Stimulated activated naive CD4-positive, alpha-beta T cell (primary cell): ENCODE measurements at regions not wholly inside any gene's neighbourhood (a gene's known extent, or its start where the extent isn't known, plus 50 kb on each side); places are given as distances from the start of the nearest gene placed in this dataset.
A peak's percentile ranks its signal among the peaks of the same experiment; 100 is the strongest.
"Not testable (repeated sequence)": the region's sequence is repeated elsewhere in the genome, so short reads cannot be mapped to it uniquely, and the experiment has no call there.

ENCODE experiments used
- DNase-seq, 6 experiments: peaks; one replicate each; lab custom pipeline; 2025; lab: John Stamatoyannopoulos, UW

DNA sequence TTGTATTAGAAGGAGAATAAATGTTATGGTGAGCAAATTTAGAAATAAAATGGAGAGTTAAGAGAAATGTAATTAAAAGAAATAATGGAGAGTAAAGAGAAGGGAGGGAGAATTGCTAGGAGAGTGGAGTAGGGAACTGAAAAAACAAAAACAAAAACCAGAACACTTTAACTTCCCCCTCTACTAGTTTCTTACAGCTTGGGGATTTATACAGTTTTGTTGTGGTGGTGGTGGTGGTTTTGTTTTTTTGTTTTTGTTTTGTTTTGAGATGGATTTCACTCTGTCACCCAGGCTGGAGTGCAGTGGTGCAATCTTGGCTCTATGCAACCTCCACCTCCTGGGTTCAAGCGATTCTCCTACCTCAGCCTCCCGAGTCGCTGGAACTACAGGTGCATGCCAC, 322.4 kb downstream of the TMEM167A start:
- no peak for DNase-seq

- no peak for DNase-seq
These were observed 323.0 kb downstream of the TMEM167A start for GRCh38 chr5:82754036-82754746.

GRCh38 chr5:82753374-82753773, 323.8 kb downstream of the TMEM167A start:
- DNase-seq, result no peak

DNA sequence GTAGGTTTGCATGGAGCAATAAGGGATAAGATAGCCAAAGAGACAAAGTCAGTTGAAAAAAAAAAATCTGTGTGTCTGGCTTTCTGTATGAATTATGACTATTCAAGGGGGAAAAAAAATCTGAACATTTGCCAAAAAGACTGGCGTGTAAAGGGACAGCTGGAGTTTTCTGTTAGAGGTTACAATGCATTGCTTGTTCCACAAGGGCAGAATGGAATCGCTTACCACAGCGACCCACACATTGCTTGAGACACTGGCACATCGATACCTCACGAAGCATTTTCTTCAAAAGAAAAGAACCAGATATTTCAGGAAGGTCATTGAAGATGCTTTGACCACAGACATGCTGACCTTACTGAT, 327.8 kb downstream of the TMEM167A start:
- DNase-seq, result no peak

DNA sequence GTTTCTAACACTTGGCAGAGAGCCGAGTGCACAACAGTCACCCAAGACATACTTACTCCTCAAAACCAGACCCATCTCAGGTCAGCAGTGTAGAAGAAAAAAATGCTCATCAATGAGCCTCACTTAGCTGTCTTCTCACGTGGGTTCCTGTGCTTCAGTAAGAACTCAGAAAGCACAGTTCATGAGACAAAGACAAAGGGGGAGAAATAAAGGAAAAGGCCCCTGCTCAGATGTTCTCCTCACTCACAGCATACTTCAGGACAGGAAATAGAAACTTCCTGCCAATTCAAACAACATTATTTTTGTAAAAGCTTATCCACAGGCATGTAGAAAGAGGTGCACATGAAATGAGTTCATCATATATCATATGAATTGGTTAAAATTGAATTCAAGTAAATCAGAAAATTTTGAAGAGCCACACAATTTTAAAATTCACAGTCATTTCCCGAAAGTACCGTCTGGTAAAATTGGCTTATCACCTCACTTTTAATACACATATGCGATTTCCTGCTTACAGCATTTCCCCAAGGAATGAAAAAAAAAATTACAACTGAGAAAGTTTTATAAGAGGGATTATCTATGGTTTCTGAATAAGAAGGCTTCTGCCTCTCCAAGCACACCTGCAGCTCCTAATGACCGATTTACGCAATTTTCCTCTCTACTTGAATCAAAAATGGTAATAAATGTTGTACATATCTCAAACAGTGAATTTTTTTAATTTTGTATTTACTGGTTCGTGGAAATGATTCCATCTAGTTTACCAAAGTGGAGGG, 328.3 kb downstream of the TMEM167A start:
- peak in 1 of 6 experiments; percentile 7 for DNase-seq

DNA sequence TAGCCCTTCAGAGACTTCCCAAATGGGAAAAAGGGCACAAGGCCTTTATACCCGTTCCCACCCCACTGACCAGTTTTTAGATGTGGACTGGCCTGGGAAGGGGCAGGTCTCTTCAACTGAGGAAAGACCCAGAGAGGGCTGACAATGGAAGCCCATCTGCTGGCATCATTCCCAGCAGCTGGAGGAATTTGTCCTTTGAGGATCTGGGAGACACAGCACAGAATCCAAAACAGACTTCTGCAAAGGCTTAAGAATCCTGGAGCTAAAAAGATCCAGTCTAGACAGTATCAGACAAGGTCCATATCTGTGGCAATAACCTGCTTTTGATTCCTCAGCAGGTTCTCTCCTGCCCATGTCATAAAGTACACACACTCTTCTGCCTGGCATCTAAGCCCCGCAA, 329.2 kb downstream of the TMEM167A start:
- DNase-seq, result no peak

DNA sequence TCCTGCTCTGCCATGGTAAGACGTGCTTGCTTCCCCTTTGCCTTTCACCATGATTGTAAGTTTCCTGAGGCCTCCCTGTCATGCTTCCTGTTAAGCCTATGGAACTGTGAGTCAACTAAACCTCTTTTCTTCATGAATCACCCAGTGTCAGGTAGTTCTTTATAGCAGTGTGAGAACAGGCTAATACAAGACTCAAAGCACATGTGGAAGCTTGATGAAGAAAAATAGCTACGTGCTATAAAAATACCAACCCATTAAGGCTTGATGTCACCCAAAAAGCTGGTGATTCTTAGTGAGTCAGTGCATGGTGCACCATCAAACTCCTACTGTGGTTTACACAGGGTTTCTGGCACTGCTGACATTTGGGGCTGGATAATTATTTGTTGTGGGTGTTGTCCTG, 332.2 kb downstream of the TMEM167A start:
- DNase-seq, result no peak

- no peak for DNase-seq
These were observed 338.4 kb downstream of the TMEM167A start for GRCh38 chr5:82738681-82739269.

DNA sequence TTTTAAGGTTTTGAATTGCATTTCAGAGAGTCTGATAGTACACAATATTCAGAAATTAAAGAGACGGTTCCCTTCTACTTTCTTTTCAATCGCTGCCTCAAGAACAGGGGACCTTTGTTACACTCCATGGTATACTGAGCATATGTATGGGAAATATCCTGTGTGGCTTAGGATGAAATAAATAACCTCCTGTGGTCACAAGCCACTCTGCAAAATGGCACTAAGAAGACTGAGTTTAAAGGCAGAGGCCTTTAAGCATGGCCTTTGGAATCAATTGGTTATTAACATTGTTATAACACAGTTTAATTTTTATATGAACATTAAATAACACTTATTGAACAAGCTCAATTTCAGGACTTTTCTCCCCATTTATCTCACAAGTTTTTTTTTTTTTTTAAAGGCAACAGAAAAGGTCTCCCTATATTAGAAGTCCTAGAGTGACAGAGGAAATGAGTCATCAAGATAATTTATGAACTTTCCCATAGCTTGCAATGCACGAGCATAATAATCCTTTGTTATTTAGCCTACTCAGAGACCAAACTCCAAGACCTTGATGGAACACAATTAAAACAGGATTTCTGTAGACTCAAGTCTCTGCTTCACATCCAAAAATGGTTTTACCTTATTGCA, 341.9 kb downstream of the TMEM167A start:
- DNase-seq, result no peak

DNA sequence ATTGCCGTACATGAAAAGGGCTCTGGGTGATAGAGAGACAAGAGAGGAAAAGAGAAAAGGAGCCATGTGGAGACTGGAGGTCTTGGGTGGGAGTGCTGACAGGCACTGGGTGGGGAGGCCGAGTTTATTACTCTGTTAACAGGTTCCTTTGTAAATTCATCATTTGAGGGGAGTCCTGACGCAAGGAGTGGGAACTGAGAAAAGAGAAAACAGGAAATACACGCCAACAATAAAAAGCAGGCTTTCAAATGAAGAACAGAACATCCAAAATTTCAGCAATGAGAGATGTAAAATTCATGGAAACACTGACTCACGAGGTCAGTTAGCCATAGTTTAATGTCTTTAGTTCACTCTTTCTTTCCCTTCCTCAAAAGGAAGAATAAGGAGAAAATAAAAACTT, 342.8 kb downstream of the TMEM167A start:
- no peak for DNase-seq

GRCh38 chr5:82730913-82731312, 346.3 kb downstream of the TMEM167A start:
- DNase-seq, result no peak

GRCh38 chr5:82728926-82729702, 348.1 kb downstream of the TMEM167A start:
- no peak for DNase-seq

- DNase-seq, result no peak
These were observed 354.0 kb downstream of the TMEM167A start for GRCh38 chr5:82723168-82723567.

DNA sequence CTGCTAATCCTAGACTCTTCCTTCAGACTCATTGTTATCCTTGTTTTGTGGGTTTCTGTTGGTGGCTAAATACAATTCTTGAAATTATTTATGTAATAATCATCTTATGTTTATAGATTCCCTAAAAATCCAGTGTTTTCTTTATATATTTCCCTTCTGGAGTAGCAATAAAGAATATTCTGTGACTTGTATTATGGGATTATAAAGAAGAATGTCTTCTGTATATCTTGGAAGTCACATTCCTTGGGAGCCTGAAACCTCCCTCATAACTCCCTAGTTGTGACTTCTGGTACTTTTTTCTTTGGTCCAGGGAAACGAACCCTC, 356.1 kb downstream of the TMEM167A start:
- no peak for DNase-seq

DNA sequence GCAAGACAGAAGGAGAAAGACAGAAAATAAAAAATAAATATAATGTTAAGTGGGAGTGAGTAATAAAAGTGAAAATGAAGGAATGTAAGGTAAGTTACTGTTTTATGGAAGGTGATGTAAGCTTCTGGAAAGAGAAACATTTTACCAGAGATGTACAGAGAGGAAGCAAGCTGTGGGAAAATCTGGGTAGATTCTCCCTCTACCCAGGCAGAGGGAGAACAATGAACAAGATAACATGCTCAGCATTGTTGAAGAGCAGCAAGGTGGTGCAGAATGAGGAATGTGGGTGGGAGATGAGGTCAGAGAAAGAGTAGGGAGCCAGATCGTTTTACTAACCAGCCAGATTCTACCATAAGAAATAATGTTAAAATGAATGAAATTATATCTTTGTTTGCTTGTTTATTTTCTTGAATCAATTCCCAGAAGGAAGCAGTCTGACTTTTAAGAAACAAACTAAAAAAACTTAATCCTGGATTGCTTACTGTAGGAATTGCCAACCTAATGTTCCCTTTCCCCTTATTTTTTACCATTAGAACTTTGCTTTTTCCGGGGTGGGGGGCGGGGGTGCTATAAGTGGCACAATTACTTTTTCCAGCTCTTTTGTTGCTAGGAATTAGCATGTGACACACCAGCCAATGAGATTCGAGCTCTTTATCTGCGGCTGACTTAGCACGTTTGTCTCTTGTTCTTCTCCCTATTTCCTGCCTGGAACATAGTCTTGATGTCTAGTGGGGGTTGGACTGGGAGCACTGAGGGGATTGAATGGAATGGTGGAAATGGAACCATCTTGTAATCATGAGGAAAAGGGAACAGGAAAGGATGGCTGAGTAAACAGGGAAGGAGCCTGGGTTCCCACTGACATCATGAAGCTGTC, 356.7 kb downstream of the TMEM167A start:
- DNase-seq, result no peak

DNA sequence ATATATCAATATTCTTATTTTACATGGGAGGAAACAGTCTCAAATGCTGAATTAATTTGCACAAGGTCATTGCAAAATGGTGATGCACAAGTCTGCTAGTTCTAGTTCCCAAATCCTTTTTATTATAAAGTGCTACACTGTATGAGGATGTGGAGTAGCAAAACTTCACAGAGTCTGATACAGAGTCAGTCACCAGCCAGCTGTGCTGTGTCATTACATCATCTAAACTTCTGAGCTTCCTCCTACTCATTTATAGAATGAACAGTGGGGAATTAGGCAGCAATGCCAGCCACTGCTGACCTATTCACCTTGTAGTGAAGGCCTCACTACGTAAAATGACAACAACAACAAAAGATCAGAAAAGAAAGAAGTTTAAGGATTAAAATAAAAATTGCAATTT, 357.8 kb downstream of the TMEM167A start:
- no peak for DNase-seq

- no peak for DNase-seq
These were observed 359.5 kb downstream of the TMEM167A start for GRCh38 chr5:82717738-82718137.

DNA sequence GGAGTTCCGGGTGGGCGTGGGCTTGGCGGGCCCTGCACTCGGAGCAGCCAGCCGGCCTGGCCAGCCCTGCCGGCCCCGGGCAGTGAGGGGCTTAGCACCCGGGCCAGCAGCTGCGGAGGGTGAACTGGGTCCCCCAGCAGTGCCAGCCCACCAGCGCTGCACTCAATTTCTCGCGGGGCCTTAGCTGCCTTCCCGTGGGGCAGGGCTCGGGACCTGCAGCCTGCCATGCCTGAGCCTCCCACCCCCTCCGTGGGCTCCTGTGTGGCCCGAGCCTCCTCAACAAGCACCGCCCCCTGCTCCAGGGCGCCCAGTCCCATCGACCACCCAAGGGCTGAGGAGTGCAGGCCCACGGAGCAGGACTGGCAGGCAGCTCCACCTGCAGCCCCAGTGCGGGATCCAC, 362.5 kb downstream of the TMEM167A start:
- DNase-seq, result not testable (repeated sequence)

GRCh38 chr5:82713811-82714210, 363.4 kb downstream of the TMEM167A start:
- DNase-seq, result no peak

GRCh38 chr5:82707741-82708140, 369.5 kb downstream of the TMEM167A start:
- no peak for DNase-seq

DNA sequence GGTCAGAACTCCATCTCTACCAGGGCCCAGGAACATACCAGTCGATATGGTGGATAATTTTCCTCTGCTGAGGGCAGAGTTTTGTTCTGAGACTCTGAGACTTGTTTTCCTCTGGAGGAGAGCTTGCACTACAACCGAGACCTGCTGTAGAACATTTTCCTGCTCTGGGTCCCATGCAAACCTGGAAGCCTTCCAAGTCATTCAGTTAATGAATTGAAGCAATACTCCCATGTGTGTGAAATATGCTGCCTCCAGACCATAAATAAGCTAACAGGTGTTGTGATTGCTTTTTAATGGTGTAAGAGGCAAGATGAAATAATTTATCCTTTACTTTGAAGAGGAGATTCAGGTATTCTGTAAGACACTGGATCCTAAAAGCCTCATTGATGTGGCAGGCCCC, 372.8 kb downstream of the TMEM167A start:
- no peak for DNase-seq
